Body of pancreas (tissue), 4 donors: ENCODE measurements at regions not wholly inside any gene's neighbourhood (a gene's known extent, or its start where the extent isn't known, plus 50 kb on each side); places are given as distances from the start of the nearest gene placed in this dataset.

Source experiments
- CTCF ChIP-seq, 7 experiments: fragments of 450-650 bp in 4 of 7; fragments of 200-600 bp in 3 of 7; sonication (generic) in 3 of 7; IDR thresholded peaks; one replicate each; pipeline ENCODE4 v1.5.1; 2016 to 2019; ENCODE audit warnings: antibody characterized with exemption in 7 of 7
- POLR2A ChIP-seq, 3 donors: fragments of 450-650 bp; IDR thresholded peaks; one replicate each; pipeline ENCODE4 v1.6.1; 2016; ENCODE audit warnings: antibody characterized with exemption in 3 of 3, mild to moderate bottlenecking in 2 of 3

GRCh38 chr17:77748436-77748835, 210.1 kb upstream of the TNRC6C start:
- TF ChIP-seq CTCF (IDR thresholded peaks at IDR 0.05) (no peak), POLR2A (IDR thresholded peaks at IDR 0.05) (no peak)
